Neuronal stem cell (in vitro differentiated cells): ENCODE measurements at regions not wholly inside any gene's neighbourhood (a gene's known extent, or its start where the extent isn't known, plus 50 kb on each side); places are given as distances from the start of the nearest gene placed in this dataset.

Source experiments
- DNase-seq: peaks from one replicate; pipeline ENCODE4 v3.0.0-alpha.2; 2013; ENCODE audit warnings: low spot score
- H2AFZ ChIP-seq: one replicate; pipeline ENCODE4 v1.6.1; 2013; ENCODE audit warnings: mild to moderate bottlenecking, low read length, inconsistent platforms
- H2AK5ac ChIP-seq: 2 replicates; pipeline ENCODE4 v1.6.1; 2013; ENCODE audit warnings: low read depth, mild to moderate bottlenecking, inconsistent platforms, low read length, moderate library complexity, mixed read lengths
- H2BK120ac ChIP-seq: 2 replicates; pipeline ENCODE4 v1.6.1; 2013; ENCODE audit warnings: low read depth, mild to moderate bottlenecking, inconsistent platforms, low read length, moderate library complexity, mixed read lengths
- H2BK12ac ChIP-seq: one replicate; pipeline ENCODE4 v1.6.1; 2013; ENCODE audit warnings: low read length, inconsistent platforms
- H2BK15ac ChIP-seq: 2 replicates; pipeline ENCODE4 v1.6.1; 2013; ENCODE audit warnings: mild to moderate bottlenecking, low read length, inconsistent platforms, mixed read lengths
- H2BK5ac ChIP-seq: one replicate; pipeline ENCODE4 v1.6.1; 2013; ENCODE audit warnings: inconsistent platforms, mild to moderate bottlenecking, low read length, moderate library complexity
- H3K14ac ChIP-seq: one replicate; pipeline ENCODE4 v1.6.1; 2013; ENCODE audit warnings: low read length, inconsistent platforms
- H3K18ac ChIP-seq: 2 replicates; pipeline ENCODE4 v1.6.1; 2013; ENCODE audit warnings: low read length, inconsistent platforms
- H3K23ac ChIP-seq: 2 replicates; pipeline ENCODE4 v1.6.1; 2013; ENCODE audit warnings: low read depth, mild to moderate bottlenecking, mixed read lengths, low read length, inconsistent platforms; ENCODE audit not compliant: poor library complexity
- H3K27ac ChIP-seq: replicated peaks from 3 replicates; pipeline ENCODE4 v1.5.1; 2013; ENCODE audit warnings: low read length, inconsistent platforms
- H3K27me3 ChIP-seq, 3 experiments: 2 replicates each; pipeline ENCODE4 v1.6.1; 2013; ENCODE audit warnings: low read length in 3 of 3, mild to moderate bottlenecking in 2 of 3, inconsistent platforms in 1 of 3, low read depth in 1 of 3, mixed read lengths in 1 of 3, moderate library complexity in 1 of 3; ENCODE audit not compliant: control insufficient read depth in 3 of 3, insufficient read depth in 3 of 3
- H3K36me3 ChIP-seq, 2 donors: replicated peaks in 1 of 2; 2 replicates each; pipeline ENCODE4 v1.6.1; 2013; ENCODE audit warnings: low read length in 2 of 2; ENCODE audit not compliant: control insufficient read depth in 2 of 2, insufficient read depth in 2 of 2
- H3K4ac ChIP-seq: 2 replicates; pipeline ENCODE4 v1.6.1; 2013; ENCODE audit warnings: inconsistent platforms, mild to moderate bottlenecking, low read length, moderate library complexity
- H3K4me1 ChIP-seq, 2 donors: 1 replicate in 1 of 2; 2 replicates in 1 of 2; pipeline ENCODE4 v1.6.1; 2013; ENCODE audit warnings: low read length in 2 of 2, low read depth in 1 of 2; ENCODE audit not compliant: control insufficient read depth in 2 of 2, insufficient read depth in 1 of 2
- H3K4me2 ChIP-seq: one replicate; pipeline ENCODE4 v1.6.1; 2013; ENCODE audit warnings: mild to moderate bottlenecking, low read length, inconsistent platforms; ENCODE audit not compliant: insufficient read depth, poor library complexity, severe bottlenecking
- H3K4me3 ChIP-seq, 2 donors: 2 replicates each; pipeline ENCODE4 v1.5.1; 2013; ENCODE audit warnings: low read length in 2 of 2, mild to moderate bottlenecking in 2 of 2, inconsistent platforms in 1 of 2, moderate library complexity in 1 of 2
- H3K79me1 ChIP-seq: one replicate; pipeline ENCODE4 v1.6.1; 2013; ENCODE audit warnings: low read depth, mild to moderate bottlenecking, inconsistent platforms, low read length, moderate library complexity
- H3K9ac ChIP-seq: one replicate; pipeline ENCODE4 v1.6.1; 2013; ENCODE audit warnings: mild to moderate bottlenecking, low read depth, low read length, inconsistent platforms; ENCODE audit not compliant: poor library complexity
- H3K9me3 ChIP-seq, 2 donors: replicated peaks in 1 of 2; 2 replicates each; pipeline versions ENCODE3 to v1.6.1; 2013; ENCODE audit warnings: low read length in 2 of 2, mild to moderate bottlenecking in 2 of 2, inconsistent platforms in 1 of 2, low read depth in 1 of 2, mixed read lengths in 1 of 2, moderate library complexity in 1 of 2; ENCODE audit not compliant: control insufficient read depth in 2 of 2, insufficient read depth in 1 of 2
- H4K8ac ChIP-seq: one replicate; pipeline ENCODE4 v1.6.1; 2013; ENCODE audit warnings: low read depth, mild to moderate bottlenecking, inconsistent platforms, low read length, moderate library complexity
- H4K91ac ChIP-seq: one replicate; pipeline ENCODE4 v1.6.1; 2013; ENCODE audit warnings: low read length, low read depth, mild to moderate bottlenecking, inconsistent platforms; ENCODE audit not compliant: poor library complexity
- WGBS, 2 donors: extraction: QIAGEN DNeasy Blood & Tissue Kit; methylation state at CpG; one replicate each; pipeline ENCODE4 v1.1.7; 2013; ENCODE audit warnings: missing lambda C conversion rate in 2 of 2, mixed read lengths in 1 of 2; ENCODE audit not compliant: insufficient read length in 2 of 2, insufficient replicate concordance in 1 of 2; ENCODE audit errors: extremely low coverage in 2 of 2; 5-methylcytosine and 5-hydroxymethylcytosine counted together

DNA sequence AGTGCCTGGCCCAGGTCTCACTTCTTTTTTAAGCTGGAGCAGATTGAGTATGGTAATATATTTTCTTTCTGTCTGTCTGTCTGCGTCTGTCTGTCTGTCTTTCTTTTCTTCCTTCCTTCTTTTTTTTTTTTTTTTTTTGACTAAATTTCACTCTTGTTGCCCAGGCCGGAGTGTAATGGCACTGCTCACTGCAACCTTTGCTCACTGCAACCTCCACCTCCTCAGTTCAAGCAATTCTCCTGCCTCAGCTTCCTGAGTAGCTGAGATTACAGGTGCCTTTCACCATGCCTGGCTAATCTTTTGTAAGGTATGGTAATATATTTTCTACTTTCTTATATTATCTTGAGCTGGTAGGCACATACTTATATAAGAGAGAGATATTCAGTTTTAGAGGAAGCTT is 196.3 kb upstream of the MARCKS start:
- Histone ChIP-seq H3K27me3 (no peaks in the 10 kb centered on the region), H2BK12ac (no peak overlapping the region), H4K91ac (no peak overlapping the region), H3K14ac (no peak overlapping the region), H3K4ac (no peak overlapping the region), H3K9ac (no peak overlapping the region), H3K4me1 (no peaks in the 10 kb centered on the region), H3K79me1 (no peaks in the 10 kb centered on the region), H3K4me2 (no peak overlapping the region), H3K4me3 (no peak overlapping the region), H3K27ac (no peak overlapping the region), H3K9me3 (no peaks in the 10 kb centered on the region), H3K36me3 (no peaks in the 10 kb centered on the region), H2AK5ac (no peak overlapping the region), H4K8ac (no peak overlapping the region), H3K18ac (no peak overlapping the region), H2BK120ac (no peak overlapping the region), H2BK5ac (no peak overlapping the region), H3K23ac (no peak overlapping the region), H2AFZ (no peak overlapping the region), H2BK15ac (no peak overlapping the region)
- no CpG with 5 or more reads among the region's 2 CpGs for WGBS, 2 donors
- no peak for DNase-seq

DNA sequence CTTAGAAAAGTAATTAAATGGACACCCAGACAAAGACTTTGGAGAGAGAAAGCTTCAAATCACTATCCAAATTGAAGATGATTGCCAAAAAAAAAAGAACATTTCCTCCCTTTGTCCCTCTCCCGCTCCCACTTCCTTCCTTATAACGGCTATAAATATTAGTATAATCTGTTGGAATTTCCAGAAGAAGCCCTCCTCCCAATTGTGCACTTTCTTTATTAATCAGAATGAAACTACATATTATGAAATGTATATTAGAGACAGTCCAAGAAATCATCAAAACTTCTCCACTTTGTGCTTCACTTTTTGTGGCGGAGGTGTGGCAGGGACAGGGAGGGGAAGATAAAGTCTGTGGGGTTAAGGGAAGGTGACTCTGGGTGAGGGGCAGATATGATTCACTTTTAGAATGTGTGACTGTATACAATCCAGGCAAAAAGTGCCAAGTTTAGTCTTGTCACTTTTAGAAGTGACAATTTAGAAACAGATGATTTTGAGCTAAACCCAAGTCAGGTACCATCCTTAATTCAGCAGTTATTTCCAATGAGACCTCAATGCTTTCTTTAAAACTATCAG is 195.0 kb upstream of the MARCKS start:
- Histone ChIP-seq H3K4ac (no peak overlapping the region), H2AFZ (no peak overlapping the region), H3K18ac (no peak overlapping the region), H3K79me1 (no peaks in the 10 kb centered on the region), H2BK120ac (no peak overlapping the region), H2BK12ac (no peak overlapping the region), H2AK5ac (no peak overlapping the region), H3K9ac (no peak overlapping the region), H3K23ac (no peak overlapping the region), H3K27me3 (no peaks in the 10 kb centered on the region), H3K36me3 (no peaks in the 10 kb centered on the region), H4K8ac (no peak overlapping the region), H3K4me2 (no peak overlapping the region), H3K14ac (no peak overlapping the region), H4K91ac (no peak overlapping the region), H3K4me1 (no peaks in the 10 kb centered on the region), H3K4me3 (no peak overlapping the region), H3K9me3 (no peaks in the 10 kb centered on the region), H3K27ac (no peak overlapping the region), H2BK5ac (no peak overlapping the region), H2BK15ac (no peak overlapping the region)
- WGBS, 2 donors = no CpG with 5 or more reads among the region's 3 CpGs
- DNase-seq = no peak

DNA sequence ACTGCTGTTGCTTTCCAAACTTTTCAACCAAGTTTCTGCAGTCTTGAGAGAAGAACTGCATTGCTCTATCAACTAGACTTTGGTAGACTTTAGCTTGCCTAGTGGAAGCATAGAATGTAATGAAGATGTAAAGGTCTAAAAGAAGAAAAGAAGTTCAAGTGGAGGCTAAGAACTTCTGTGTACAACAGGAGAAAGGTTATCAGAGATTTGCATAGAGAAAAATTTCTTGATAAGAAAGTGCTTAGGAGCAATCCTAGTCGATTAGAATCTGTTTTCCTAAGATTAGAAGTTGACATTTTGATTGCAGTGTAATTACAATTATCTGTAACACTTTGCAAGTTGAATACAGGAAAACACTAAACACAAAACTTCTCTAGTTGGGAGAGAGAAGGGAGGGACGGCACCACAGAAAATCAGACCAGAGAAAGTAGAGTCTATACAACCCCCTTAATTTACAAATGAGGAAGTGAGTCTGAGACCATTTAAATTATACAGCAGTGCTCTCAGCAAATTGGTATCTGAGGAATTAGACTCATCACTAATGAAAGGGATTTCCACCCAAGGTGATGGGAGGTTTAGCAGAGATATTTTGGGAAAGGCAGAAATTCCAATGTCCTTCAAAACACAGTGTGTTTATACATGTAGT is 194.3 kb upstream of the MARCKS start:
- Histone ChIP-seq H3K23ac (no peak overlapping the region), H3K79me1 (no peaks in the 10 kb centered on the region), H3K27ac (no peak overlapping the region), H3K4ac (no peak overlapping the region), H3K9me3 (no peaks in the 10 kb centered on the region), H3K4me1 (no peaks in the 10 kb centered on the region), H2BK5ac (no peak overlapping the region), H3K14ac (no peak overlapping the region), H3K27me3 (no peaks in the 10 kb centered on the region), H3K4me3 (no peak overlapping the region), H3K36me3 (no peaks in the 10 kb centered on the region), H2AK5ac (no peak overlapping the region), H3K18ac (no peak overlapping the region), H2BK12ac (no peak overlapping the region), H4K8ac (no peak overlapping the region), H3K4me2 (no peak overlapping the region), H3K9ac (no peak overlapping the region), H2AFZ (no peak overlapping the region), H2BK15ac (no peak overlapping the region), H4K91ac (no peak overlapping the region), H2BK120ac (no peak overlapping the region)
- no peak for DNase-seq
- no CpG with 5 or more reads among the region's 2 CpGs for WGBS, 2 donors

DNA sequence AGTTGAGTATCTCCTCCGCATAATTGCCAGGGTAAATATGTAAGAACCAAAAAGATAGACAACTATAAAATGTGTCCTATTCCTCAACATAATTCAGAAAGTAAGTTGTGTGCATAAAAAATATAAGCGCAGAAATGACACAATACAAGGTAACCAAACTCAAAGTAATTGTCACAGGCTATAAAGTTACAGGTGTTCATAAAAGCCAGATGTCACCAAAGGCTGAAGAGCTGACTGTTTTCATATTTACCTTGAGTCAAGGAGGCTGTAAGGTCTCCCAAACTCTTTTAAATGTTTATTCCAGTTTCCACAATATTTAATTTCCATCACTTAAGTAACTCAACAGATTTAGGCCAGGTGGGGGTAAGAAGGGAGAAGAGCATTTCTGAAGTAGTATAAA is 192.2 kb upstream of the MARCKS start:
- no peak overlapping the region for H4K8ac ChIP-seq
- no peak overlapping the region for H2AFZ ChIP-seq
- no peaks in the 10 kb centered on the region for H3K27me3 ChIP-seq
- no peaks in the 10 kb centered on the region for H3K79me1 ChIP-seq
- H2BK5ac ChIP-seq = no peak overlapping the region
- H3K27ac ChIP-seq = no peak overlapping the region
- no peak overlapping the region for H3K4ac ChIP-seq
- H2AK5ac ChIP-seq = no peak overlapping the region
- no peak overlapping the region for H3K4me2 ChIP-seq
- no peak for DNase-seq
- no peak overlapping the region for H3K18ac ChIP-seq
- no peak overlapping the region for H3K9ac ChIP-seq
- no peaks in the 10 kb centered on the region for H3K36me3 ChIP-seq
- no CpG with 5 or more reads among the region's 2 CpGs for WGBS, 2 donors
- H3K23ac ChIP-seq = no peak overlapping the region
- no peak overlapping the region for H2BK15ac ChIP-seq
- no peak overlapping the region for H3K14ac ChIP-seq
- H3K9me3 ChIP-seq = no peaks in the 10 kb centered on the region
- no peak overlapping the region for H3K4me3 ChIP-seq
- H3K4me1 ChIP-seq = no peaks in the 10 kb centered on the region
- H4K91ac ChIP-seq = no peak overlapping the region
- no peak overlapping the region for H2BK120ac ChIP-seq
- no peak overlapping the region for H2BK12ac ChIP-seq
